GM19043 (cell line): ENCODE measurements at regions not wholly inside any gene's neighbourhood (a gene's known extent, or its start where the extent isn't known, plus 50 kb on each side); places are given as distances from the start of the nearest gene placed in this dataset.

Experiments used
- ATAC-seq: cut with Tn5 transposase; IDR thresholded peaks from one replicate; pipeline ENCODE4 v1.9.1; 2021; ENCODE audit warnings: low read depth; ENCODE audit not compliant: unreplicated experiment

GRCh38 chr16:86406056-86406455 lies 104.3 kb upstream of the FOXF1 start:
- ATAC-seq = no peak

GRCh38 chr16:86408685-86409084 lies 101.6 kb upstream of the FOXF1 start:
- ATAC-seq = no peak

DNA sequence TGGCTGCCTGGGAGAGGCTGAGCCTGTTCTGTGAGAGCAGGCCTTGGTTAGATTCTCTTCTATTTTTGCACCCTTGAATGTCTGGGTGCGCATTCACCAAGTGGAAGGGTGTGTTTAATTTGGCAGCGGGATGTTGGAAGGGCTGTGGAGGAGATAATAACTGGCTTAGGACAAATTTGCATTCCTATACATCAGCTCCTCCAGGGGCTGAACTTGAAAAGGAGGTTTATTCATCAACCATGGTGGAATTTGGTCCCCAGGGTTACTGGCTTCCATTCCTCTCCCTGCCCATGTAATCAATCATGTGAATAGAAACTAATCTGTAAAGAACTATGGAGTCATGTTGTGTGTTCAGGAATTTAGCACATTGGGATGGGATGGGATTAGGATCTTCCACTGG lies 100.2 kb upstream of the FOXF1 start:
- no peak for ATAC-seq

DNA sequence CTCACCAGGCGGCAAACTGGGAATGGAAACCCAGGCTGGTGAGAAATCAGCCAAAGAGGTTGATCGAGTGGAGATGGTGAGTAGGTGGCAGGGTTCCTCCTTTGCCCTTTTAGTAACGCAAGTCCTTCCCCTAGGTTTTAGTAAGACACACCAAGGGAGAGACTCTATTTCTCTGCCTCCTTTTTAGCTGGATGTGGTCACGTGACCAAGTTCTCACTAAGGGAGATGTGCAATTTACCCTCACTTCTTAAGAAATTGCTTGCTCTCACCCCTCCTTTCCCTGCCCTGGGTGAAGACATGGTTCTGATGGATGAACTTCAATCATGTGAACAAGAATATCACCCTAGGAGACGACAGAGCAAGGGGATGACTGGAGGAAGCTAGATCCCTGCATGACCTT lies 99.8 kb upstream of the FOXF1 start:
- no peak for ATAC-seq

DNA sequence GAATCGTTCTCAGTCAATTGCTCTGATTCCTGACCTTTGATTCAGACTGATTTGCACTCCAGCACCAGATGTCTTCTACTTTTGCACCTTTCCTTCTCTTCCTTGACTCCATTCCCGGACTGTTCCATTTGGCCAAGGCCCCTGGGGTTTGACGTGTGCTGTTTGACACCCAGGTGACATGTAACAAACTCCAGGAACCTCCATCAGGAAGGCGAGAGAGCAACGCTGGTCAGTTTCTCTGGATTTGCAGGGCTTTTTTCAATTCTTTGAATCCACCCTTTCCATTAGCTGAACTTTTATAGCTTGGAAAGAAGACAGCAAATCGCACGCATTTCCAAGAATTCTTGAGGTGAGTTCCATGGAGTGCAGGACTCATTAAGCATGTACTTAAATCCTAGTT lies 98.4 kb upstream of the FOXF1 start:
- ATAC-seq = no peak

DNA sequence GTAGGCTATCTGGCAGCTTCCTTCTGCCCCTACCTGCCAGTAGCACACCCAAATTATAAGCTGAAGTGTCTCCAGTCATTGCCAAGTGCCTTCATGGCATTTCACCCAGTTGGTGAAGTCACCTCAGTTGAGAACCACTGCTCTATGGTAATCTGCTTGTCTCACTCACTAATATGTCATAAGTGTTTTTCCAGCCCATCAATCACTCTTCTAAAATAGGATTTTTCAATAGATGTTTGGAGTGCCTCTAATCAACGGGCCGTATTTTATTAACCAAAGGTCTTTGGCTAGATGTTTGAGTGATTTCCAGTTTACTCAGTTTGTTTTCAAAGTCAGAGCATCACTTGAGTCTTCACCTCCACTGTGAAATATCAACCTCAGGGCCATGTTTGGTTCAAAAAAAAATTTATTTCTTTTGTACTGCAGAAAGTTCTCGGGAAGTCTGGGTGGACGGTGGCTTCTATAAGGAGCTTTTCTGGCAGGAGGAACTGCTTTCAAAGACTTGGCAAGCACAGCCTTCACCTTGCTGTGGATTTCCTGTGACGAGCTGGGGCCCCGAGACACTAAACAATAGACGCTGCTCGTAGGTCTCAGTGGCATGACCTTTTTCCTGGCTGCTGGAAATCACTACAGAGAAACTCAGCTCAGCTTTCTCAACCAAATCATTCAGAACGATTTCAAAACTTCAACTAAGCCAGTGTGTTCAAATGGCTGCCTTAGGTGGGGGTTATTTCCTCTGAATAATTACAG lies 95.2 kb upstream of the FOXF1 start:
- no peak for ATAC-seq

DNA sequence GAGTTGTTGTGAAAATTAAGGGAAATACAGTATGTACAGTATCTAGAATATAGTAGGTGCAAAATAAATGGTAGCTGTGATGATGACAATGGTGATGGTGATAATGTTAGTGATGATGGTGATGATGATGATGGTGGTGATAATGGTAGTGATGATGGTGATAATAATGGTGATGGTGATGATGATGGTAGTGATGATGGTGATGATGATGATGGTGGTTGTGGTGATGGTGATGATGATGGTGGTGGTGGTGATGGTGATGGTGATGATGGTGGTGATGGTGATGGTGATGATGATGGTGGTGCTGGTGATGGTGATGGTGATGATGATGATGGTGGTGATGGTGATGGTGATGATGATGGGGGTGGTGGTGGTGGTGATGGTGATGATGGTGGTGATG lies 91.3 kb upstream of the FOXF1 start:
- ATAC-seq = no peak

GRCh38 chr16:86419518-86419917 lies 90.8 kb upstream of the FOXF1 start:
- ATAC-seq = no peak

GRCh38 chr16:86421995-86422394 lies 88.3 kb upstream of the FOXF1 start:
- no peak for ATAC-seq

DNA sequence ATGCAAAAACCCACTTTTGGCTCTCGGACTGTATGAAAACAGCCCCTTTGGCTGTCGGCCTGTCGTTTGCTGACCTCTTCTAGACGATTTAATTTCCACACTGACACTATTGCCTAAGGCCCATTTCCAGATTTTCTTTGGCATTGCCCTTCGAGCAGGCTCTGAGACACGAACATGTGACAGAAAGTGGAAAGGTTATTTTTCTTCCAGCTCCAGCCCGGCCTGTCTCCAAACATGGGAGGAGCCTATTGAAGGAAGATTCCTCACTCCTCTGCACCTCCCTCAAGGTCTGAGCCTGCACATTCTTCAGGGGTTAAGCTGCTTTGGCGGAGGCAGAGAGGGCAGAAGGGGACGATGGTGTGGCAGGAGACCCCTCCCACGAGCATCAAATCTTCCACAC lies 85.9 kb upstream of the FOXF1 start:
- no peak for ATAC-seq

DNA sequence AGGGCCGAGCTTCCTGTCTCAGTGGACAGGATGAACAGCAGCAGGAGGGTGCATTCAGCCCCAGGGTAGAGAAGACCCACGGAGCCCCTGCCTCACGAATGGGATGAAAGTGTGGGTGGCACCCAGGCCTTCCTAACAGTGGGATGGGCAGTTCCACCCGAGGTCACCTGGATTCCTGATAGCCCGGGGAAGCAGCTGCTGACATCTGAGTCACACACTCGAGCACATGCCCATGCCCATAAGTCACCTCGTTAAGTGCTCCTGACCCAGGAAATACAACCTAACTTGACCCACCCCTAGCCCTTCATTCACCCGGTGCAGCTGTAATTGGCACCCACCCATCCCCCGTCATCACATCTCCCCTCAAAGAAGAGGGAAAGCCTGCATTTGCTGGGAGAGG lies 85.3 kb upstream of the FOXF1 start:
- no peak for ATAC-seq

- no peak for ATAC-seq
These were observed 84.2 kb upstream of the FOXF1 start for GRCh38 chr16:86426063-86426642.

GRCh38 chr16:86427433-86427851 lies 82.9 kb upstream of the FOXF1 start:
- no peak for ATAC-seq

DNA sequence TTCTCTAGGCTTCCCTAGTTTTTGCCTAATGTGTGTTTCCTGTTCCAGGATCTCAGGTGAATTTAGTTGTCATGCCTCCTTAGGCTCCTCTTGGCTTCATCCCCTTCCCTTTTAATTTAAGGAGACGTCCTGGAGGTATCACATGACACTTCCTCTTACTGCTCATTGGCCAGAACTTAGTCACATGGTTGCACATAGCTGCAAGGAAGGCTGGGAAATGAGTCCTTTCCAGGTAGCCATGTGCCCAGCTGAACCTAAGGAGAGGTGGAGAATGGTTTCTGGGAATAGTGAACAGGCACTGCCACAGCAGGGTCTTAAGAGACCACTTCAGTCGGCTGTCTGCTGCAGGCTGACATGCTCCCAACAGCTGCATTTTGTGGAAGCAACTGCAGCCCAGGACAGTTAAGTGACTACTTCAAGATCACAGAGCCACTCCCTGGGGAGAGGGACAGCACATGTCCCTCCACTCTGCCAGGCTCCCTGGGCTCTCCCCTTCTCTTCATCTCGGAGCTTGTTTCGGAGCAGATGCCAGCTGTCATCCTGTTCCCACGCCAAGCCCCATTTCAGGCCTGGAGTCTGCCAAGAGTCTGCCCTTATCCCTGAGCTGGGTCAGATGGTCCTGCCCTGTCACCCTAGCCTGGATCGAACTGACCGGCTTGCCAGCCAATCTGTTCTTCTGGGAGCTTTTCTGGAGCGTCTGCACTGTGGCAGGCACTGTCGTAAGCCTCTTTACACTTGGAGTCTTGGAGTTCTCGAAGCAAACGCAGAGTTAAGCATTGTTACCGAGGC lies 81.4 kb upstream of the FOXF1 start:
- ATAC-seq = no peak

- ATAC-seq = no peak
These were observed 80.7 kb upstream of the FOXF1 start for GRCh38 chr16:86429663-86430062.

- no peak for ATAC-seq
These were observed 79.5 kb upstream of the FOXF1 start for GRCh38 chr16:86430814-86431213.

DNA sequence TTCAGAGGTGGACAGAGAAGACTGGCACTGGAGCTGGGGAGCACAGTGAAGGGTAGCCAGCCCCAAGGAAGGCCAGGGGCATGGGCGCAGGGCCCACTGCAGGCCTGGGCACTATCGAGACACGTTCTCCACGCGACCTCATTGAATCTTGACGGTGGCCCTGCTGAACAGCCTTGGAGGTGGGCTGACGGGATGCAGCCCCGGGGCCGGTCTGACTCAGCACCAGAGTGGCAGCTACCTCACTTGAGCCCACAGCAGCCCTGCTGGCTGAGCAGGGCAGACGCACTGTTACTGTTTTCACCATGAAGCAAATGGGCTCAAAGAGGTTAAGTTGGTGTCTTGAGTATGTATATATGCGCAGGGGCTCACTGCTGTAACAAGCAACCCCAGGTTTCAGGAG lies 78.8 kb upstream of the FOXF1 start:
- no peak for ATAC-seq

- ATAC-seq = no peak
These were observed 78.3 kb upstream of the FOXF1 start for GRCh38 chr16:86432048-86432447.

DNA sequence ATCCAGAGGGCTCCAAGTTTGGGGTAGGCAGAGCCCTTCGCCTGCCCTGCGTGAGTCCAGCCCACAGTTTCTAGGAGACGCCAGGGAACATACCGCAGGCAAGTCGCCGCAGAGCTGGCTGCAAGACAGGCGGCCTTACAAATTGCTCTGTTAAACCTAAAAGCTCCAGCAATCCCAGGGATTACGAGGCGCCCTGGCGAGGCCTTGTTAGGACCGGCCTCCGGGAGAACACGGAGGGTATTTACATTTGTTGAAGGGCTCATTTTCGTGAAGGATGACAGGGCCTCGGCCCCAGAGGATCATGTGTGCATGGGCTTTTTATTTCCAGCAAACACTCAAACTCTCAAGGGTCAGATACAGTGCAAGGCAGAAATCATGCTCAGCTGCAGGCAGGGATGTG lies 77.6 kb upstream of the FOXF1 start:
- no peak for ATAC-seq

DNA sequence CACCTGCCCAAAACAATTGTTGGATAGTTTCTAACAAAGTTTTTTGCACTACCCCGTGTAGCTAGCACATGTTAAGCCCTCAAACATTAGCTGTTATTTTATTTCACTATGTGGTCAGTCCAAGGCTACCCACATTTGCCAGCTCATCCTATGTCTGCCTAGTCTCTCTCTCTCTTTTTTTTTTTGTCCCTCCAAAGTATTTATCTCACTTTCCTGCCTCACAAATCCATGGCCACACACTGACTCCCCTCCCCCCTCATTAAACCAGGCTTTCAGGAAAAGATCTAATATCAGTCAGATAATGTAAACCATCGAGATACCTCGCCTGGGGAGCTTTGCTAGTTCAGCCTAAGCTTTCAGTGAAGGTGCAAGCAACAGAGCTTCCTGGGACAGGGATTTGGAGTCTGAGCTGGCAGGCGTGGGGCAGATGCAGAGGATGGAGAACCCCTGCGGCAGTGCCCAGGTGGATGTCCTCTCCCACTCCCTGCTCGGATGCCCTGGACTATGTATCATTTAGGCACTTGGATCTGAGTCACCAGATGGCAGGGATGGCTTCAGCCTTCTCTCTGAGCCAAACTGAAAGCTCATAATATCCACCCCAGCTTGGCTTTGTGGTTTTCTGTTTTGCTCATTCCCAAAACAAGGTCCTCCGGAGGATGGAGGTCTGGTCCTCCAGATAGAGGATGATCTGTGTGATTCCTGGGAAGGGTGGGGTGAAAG lies 73.7 kb upstream of the FOXF1 start:
- ATAC-seq = no peak

DNA sequence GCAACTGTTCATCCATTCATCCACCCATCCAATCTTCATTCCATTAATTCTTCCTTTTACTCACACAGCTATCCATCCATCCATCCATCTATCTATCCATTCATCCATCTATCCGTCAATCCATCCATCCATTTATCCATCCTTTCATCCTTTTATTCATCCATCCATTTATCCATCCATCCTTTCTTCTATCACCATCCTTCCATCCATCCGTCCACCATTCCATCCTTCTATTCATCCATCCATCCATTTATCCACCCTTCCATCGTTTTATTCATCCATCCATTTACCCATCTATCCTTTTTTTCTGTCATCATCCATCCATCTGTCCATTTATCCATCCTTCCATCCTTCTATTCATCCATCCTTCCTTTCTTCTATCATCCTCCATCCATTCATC lies 73.0 kb upstream of the FOXF1 start:
- ATAC-seq = no peak
